Type B pancreatic cell (in vitro differentiated cells): ENCODE measurements at regions not wholly inside any gene's neighbourhood (a gene's known extent, or its start where the extent isn't known, plus 50 kb on each side); places are given as distances from the start of the nearest gene placed in this dataset.

Source experiments
- DNase-seq: peaks from one replicate; pipeline ENCODE4 v3.0.0; 2021; ENCODE audit warnings: mixed read lengths; ENCODE audit not compliant: unreplicated experiment; ENCODE audit errors: extremely low spot score
- H3K27ac Mint-ChIP-seq: 2 replicates; pipeline ENCODE4 v1.8.0; 2021; ENCODE audit warnings: mild to moderate bottlenecking, mixed read lengths
- H3K27me3 Mint-ChIP-seq: 2 replicates; pipeline ENCODE4 v1.8.0; 2021; ENCODE audit warnings: mixed read lengths
- H3K36me3 Mint-ChIP-seq: 2 replicates; pipeline ENCODE4 v1.8.0; 2021; ENCODE audit warnings: mixed read lengths
- H3K4me1 Mint-ChIP-seq: one replicate; pipeline ENCODE4 v1.8.0; 2021; ENCODE audit warnings: mixed read lengths; ENCODE audit not compliant: unreplicated experiment
- H3K4me3 Mint-ChIP-seq: 2 replicates; pipeline ENCODE4 v1.8.0; 2021; ENCODE audit warnings: mild to moderate bottlenecking, mixed read lengths
- H3K9me3 Mint-ChIP-seq: 2 replicates; pipeline ENCODE4 v1.8.0; 2021; ENCODE audit warnings: mixed read lengths
- CTCF ChIP-seq: fragments of 200-600 bp; sonication (generic); conservative IDR thresholded peaks from 2 replicates; pipeline ENCODE4 v1.5.0; 2021; ENCODE audit warnings: antibody characterized with exemption, mild to moderate bottlenecking

GRCh38 chr5:104942735-104943134 is 1380.1 kb upstream of the NUDT12 start:
- Mint-ChIP-seq H3K4me3 (no peak overlapping the region), H3K9me3 (no peaks in the 10 kb centered on the region), H3K27me3 (no peaks in the 10 kb centered on the region), H3K4me1 (peaks cover 7% of the 10 kb centered on the region), H3K36me3 (no peaks in the 10 kb centered on the region), H3K27ac (no peak overlapping the region)
- no peak for TF ChIP-seq CTCF
- DNase-seq = no peak

GRCh38 chr5:104941030-104941645 is 1378.5 kb upstream of the NUDT12 start:
- H3K4me1 Mint-ChIP-seq = peaks cover 7% of the 10 kb centered on the region
- no peak overlapping the region for H3K4me3 Mint-ChIP-seq
- DNase-seq = no peak
- no peaks in the 10 kb centered on the region for H3K36me3 Mint-ChIP-seq
- H3K9me3 Mint-ChIP-seq = no peaks in the 10 kb centered on the region
- no peak for TF ChIP-seq CTCF
- no peaks in the 10 kb centered on the region for H3K27me3 Mint-ChIP-seq
- H3K27ac Mint-ChIP-seq = no peak overlapping the region

GRCh38 chr5:104937598-104937997 is 1375.0 kb upstream of the NUDT12 start:
- Mint-ChIP-seq H3K27me3 (no peaks in the 10 kb centered on the region), H3K9me3 (no peaks in the 10 kb centered on the region), H3K36me3 (no peaks in the 10 kb centered on the region), H3K27ac (no peak overlapping the region), H3K4me1 (peaks cover 2% of the 10 kb centered on the region), H3K4me3 (no peak overlapping the region)
- no peak for TF ChIP-seq CTCF
- no peak for DNase-seq

GRCh38 chr5:104932431-104932830 is 1369.8 kb upstream of the NUDT12 start:
- Mint-ChIP-seq H3K4me1 (no peaks in the 10 kb centered on the region), H3K9me3 (no peaks in the 10 kb centered on the region), H3K27me3 (no peaks in the 10 kb centered on the region), H3K36me3 (no peaks in the 10 kb centered on the region), H3K4me3 (no peak overlapping the region), H3K27ac (no peak overlapping the region)
- no peak for DNase-seq
- no peak for TF ChIP-seq CTCF

DNA sequence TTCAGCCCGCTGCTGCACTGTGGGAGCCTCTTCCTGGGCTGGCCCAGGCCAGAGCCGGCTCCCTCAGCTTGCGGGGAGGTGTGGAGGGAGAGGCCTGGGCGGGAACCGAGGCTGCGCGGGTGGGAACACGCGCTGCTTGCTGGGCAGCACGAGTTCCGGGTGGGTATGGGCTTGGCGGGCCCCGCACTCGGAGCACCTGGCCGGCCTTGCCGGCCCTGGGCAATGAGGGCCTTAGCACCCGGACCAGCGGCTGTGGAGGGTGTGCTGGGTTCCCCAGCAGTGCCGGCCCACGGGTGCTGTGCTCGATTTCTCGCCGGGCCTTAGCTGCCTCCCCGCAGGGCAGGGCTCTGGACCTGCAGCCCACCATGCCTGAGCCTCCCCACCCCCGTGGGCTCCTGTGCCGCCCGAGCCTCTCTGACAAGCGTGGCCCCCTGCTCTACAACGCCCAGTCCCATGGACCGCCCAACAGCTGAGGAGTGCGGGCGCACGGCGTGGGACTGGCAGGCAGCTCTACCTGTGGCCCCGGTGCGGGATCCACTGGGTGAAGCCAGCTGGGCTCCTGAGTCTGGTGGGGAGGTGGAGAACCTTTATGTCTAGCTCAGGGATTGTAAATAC is 1366.4 kb upstream of the NUDT12 start:
- no peaks in the 10 kb centered on the region for H3K36me3 Mint-ChIP-seq
- no peak overlapping the region for H3K27ac Mint-ChIP-seq
- H3K4me1 Mint-ChIP-seq = no peaks in the 10 kb centered on the region
- no peak overlapping the region for H3K4me3 Mint-ChIP-seq
- no peaks in the 10 kb centered on the region for H3K9me3 Mint-ChIP-seq
- no peaks in the 10 kb centered on the region for H3K27me3 Mint-ChIP-seq
- TF ChIP-seq CTCF = no peak
- DNase-seq = no peak

- Mint-ChIP-seq H3K9me3 (peaks cover 4% of the 10 kb centered on the region), H3K4me3 (no peak overlapping the region), H3K36me3 (no peaks in the 10 kb centered on the region), H3K27ac (no peak overlapping the region), H3K27me3 (no peaks in the 10 kb centered on the region), H3K4me1 (peaks cover 10% of the 10 kb centered on the region)
- no peak for DNase-seq
- no peak for TF ChIP-seq CTCF
Measured at GRCh38 chr5:104915226-104915625, 1352.6 kb upstream of the NUDT12 start.
